ENCODE measurements at regions not wholly inside any gene's neighbourhood (a gene's known extent, or its start where the extent isn't known, plus 50 kb on each side); places are given as distances from the start of the nearest gene placed in this dataset.

GRCh38 chrX:40971736-40972135 is 113.5 kb upstream of the USP9X start:
- H3K9me3 Mint-ChIP-seq: no peaks in the 10 kb centered on the region
- ChIA-PET POLR2A (no interaction called here), CTCF (no interaction called here)
- Histone ChIP-seq H3K27ac (ENCODE audit: low read depth in 1 of 2, low read length in 2 of 2) (no peak overlapping the region), H3K9me3 (ENCODE audit: control insufficient read depth in 1 of 2, insufficient read depth in 1 of 2, low read length in 2 of 2) (no peaks in the 10 kb centered on the region), H3K36me3 (ENCODE audit: insufficient read depth, low read length) (no peaks in the 10 kb centered on the region), H3K4me3 (ENCODE audit: low read length) (no peak overlapping the region), H3K4me1 (ENCODE audit: insufficient read depth, low read length) (no peaks in the 10 kb centered on the region), H3K27me3 (ENCODE audit: control insufficient read depth in 1 of 2, insufficient read depth in 2 of 2, low read length in 2 of 2) (no peaks in the 10 kb centered on the region)
- no peaks in the 10 kb centered on the region for H3K27me3 Mint-ChIP-seq
- DNase-seq: no peak
- no peak for ATAC-seq (ENCODE audit: poor library complexity)
- H3K4me1 Mint-ChIP-seq (ENCODE audit: low read depth): no peaks in the 10 kb centered on the region
- no peak overlapping the region for H3K27ac Mint-ChIP-seq
- H3K4me3 Mint-ChIP-seq: no peak overlapping the region
- no peak for TF ChIP-seq CTCF (IDR thresholded peaks at IDR 0.05)
- intact Hi-C loops (cut with DNase I, micrococcal nuclease): no loop called here
- H3K36me3 Mint-ChIP-seq (ENCODE audit: low read depth): no peaks in the 10 kb centered on the region

GRCh38 chrX:40973619-40974018 is 111.6 kb upstream of the USP9X start:
- ATAC-seq (ENCODE audit: poor library complexity): no peak
- no peak overlapping the region for H3K4me3 Mint-ChIP-seq

GRCh38 chrX:40975951-40976350 is 109.3 kb upstream of the USP9X start:
- H3K27ac ChIP-seq (ENCODE audit: low read depth in 1 of 2, low read length in 2 of 2): no peak overlapping the region
- H3K4me3 ChIP-seq (ENCODE audit: low read length): no peak overlapping the region
- Mint-ChIP-seq H3K9me3 (peaks cover 4% of the 10 kb centered on the region), H3K36me3 (ENCODE audit: low read depth) (no peaks in the 10 kb centered on the region), H3K27me3 (no peaks in the 10 kb centered on the region), H3K4me3 (no peak overlapping the region), H3K4me1 (ENCODE audit: low read depth) (no peaks in the 10 kb centered on the region), H3K27ac (no peak overlapping the region)
- no peaks in the 10 kb centered on the region for H3K9me3 ChIP-seq (ENCODE audit: control insufficient read depth in 1 of 2, insufficient read depth in 1 of 2, low read length in 2 of 2)
- CTCF ChIA-PET: no interaction called here
- H3K27me3 ChIP-seq (ENCODE audit: control insufficient read depth in 1 of 2, insufficient read depth in 2 of 2, low read length in 2 of 2): no peaks in the 10 kb centered on the region
- ATAC-seq (ENCODE audit: poor library complexity) (no peak), DNase-seq (no peak)
- POLR2A ChIA-PET: no interaction called here
- no peak for TF ChIP-seq CTCF (IDR thresholded peaks at IDR 0.05)
- H3K36me3 ChIP-seq (ENCODE audit: insufficient read depth, low read length): no peaks in the 10 kb centered on the region
- no peaks in the 10 kb centered on the region for H3K4me1 ChIP-seq (ENCODE audit: insufficient read depth, low read length)
- intact Hi-C loops (cut with DNase I, micrococcal nuclease): no loop called here

More at GRCh38 chrX:40973619-40974018, 111.6 kb upstream of the USP9X start:
- Histone ChIP-seq H3K4me1 (ENCODE audit: insufficient read depth, low read length) (no peaks in the 10 kb centered on the region), H3K27ac (ENCODE audit: low read depth in 1 of 2, low read length in 2 of 2) (no peak overlapping the region), H3K4me3 (ENCODE audit: low read length) (no peak overlapping the region), H3K9me3 (ENCODE audit: control insufficient read depth in 1 of 2, insufficient read depth in 1 of 2, low read length in 2 of 2) (no peaks in the 10 kb centered on the region), H3K36me3 (ENCODE audit: insufficient read depth, low read length) (no peaks in the 10 kb centered on the region), H3K27me3 (ENCODE audit: control insufficient read depth in 1 of 2, insufficient read depth in 2 of 2, low read length in 2 of 2) (no peaks in the 10 kb centered on the region)
- no peak overlapping the region for H3K27ac Mint-ChIP-seq
- H3K9me3 Mint-ChIP-seq: peaks cover 4% of the 10 kb centered on the region
- no peak for TF ChIP-seq CTCF (IDR thresholded peaks at IDR 0.05)
- no peaks in the 10 kb centered on the region for H3K27me3 Mint-ChIP-seq
- H3K36me3 Mint-ChIP-seq (ENCODE audit: low read depth): no peaks in the 10 kb centered on the region
- CTCF ChIA-PET: no interaction called here
- POLR2A ChIA-PET: no interaction called here
- no peak for DNase-seq
- H3K4me1 Mint-ChIP-seq (ENCODE audit: low read depth): no peaks in the 10 kb centered on the region
- intact Hi-C loops (cut with DNase I, micrococcal nuclease): no loop called here
